GM21723 (cell line): ENCODE measurements at regions not wholly inside any gene's neighbourhood (a gene's known extent, or its start where the extent isn't known, plus 50 kb on each side); places are given as distances from the start of the nearest gene placed in this dataset.
"Not testable (repeated sequence)": the region's sequence is repeated elsewhere in the genome, so short reads cannot be mapped to it uniquely, and the experiment has no call there.

Source experiments
- ATAC-seq: cut with Tn5 transposase; IDR thresholded peaks from one replicate; pipeline ENCODE4 v1.9.1; 2021; ENCODE audit warnings: mild to moderate bottlenecking, moderate library complexity; ENCODE audit not compliant: unreplicated experiment

GRCh38 chr6:85887461-85887860 lies 244.8 kb upstream of the SYNCRIP start:
- ATAC-seq = no peak

GRCh38 chr6:85868685-85869084 lies 226.0 kb upstream of the SYNCRIP start:
- ATAC-seq = no peak

- ATAC-seq = no peak
These were observed 224.9 kb upstream of the SYNCRIP start for GRCh38 chr6:85867595-85867994.

DNA sequence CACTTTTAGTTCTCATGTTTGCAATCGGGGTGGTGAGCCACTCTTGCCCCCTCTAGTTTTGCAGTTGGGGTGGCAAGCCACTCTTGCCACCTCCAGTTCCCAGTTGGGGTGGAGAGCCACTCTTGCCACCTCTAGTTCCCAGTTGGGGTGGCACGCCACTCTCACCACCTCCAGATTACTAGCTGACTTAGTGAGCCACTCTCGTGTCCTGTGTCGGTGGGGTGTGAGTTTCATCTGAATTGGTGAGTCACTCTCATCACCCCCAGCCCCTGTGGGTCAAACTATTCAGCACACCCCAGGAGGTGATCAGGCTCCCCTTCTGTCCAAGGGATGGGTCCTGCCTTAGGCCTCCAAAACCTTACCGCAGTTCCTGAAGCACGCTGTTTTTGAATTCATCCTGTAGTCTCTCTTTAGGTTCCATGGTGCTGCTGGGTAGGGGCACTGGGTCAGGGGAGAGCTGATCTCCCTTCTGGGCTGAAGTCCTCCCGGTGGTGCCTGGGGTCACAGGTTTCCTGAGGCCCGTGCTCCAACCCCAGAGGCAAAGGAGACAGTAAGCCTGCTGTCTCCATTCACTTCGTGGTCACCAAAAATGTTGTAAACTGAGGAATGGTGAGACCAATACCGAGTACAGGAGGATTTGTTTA lies 224.2 kb upstream of the SYNCRIP start:
- ATAC-seq = no peak

GRCh38 chr6:85866370-85866730 lies 223.7 kb upstream of the SYNCRIP start:
- ATAC-seq = no peak

DNA sequence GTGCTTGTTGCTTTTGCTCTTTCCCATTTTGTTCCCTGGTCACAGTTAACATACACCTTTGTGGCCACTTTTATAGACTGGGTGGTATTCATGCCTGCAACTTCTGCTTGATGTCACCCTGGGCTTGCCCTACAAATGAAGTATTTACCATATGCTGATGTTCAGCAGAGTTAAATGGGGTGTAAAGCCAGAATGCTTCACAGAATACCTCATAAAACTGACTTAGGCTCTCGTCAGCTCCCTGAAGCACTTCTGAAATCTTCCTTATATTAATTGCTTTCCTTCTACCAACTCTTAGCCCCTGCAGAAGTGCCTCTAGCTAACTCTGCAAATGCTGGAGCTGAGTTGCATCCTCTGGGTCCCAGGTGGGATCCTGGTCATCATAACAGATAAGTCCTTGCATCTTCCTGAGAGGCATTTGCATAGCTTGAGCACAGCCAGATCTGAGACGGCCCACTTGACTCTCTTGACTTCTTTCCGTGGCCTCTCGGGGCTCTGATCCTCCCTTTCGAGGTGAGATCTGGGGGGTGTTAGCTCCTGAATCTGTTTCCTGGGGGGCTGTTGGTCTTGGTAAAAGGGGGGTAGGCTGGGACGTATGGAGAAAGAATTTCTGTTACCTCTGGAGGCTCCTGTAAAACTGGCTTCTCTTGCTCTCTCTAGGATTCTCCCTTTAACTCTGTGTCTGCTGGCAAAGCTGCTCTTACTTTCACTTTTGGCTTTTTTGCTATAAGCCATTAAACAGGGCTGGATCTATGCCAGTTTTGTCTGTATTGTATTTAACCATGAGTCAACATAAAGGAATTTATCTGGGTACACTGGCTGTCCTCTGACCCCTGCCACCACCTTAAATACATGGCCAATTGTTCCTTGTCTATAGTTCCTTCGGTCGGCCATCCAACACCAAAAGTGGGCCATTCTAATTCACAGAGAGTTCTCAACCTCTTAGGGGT lies 223.0 kb upstream of the SYNCRIP start:
- peak; percentile 72 for ATAC-seq

GRCh38 chr6:85864453-85865401 lies 222.0 kb upstream of the SYNCRIP start:
- no peak for ATAC-seq

GRCh38 chr6:85856235-85856634 lies 213.5 kb upstream of the SYNCRIP start:
- ATAC-seq = no peak

GRCh38 chr6:85838351-85839119 lies 195.8 kb upstream of the SYNCRIP start:
- not testable (repeated sequence) for ATAC-seq

DNA sequence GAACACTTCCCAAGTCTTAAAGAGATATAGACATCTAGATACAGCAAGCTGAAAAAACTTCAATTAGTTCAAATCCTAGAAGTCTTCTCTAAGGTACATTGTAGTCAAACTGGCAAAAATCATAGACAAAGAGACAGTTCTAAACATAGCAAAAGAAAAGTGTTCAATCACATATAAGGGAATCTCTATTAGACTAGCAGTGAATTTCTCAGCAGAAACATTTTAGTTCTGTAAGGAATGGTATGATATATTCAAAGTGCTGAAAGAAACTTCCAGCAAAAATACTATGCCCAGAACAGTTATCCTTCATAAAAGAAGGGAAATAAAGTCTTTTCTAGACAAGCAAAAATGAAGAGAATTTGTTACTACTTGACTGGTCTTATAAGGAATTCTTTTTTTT lies 186.3 kb upstream of the SYNCRIP start:
- ATAC-seq = no peak

GRCh38 chr6:85826997-85827396 lies 184.3 kb upstream of the SYNCRIP start:
- no peak for ATAC-seq

DNA sequence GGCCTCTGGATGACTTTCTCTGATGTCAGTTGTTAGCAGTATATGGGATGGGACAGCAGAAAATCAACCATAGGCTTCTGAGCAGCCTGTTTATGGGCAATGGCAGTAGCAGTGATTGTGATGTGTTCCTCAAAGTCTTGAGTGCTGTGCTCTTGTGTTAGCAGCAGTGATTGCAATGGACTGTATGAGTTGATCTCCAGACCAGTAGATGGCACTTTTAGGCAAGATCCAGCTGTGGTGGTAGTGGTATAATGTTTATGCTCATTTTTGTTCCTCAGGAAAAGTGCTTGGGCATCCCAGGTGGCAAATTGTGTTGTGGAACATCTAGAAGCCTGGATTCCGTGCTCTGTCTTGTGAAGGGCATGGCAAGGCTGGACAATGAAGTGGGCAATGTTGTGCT lies 181.6 kb upstream of the SYNCRIP start:
- ATAC-seq = no peak

- ATAC-seq = peak; percentile 60
These were observed 167.9 kb upstream of the SYNCRIP start for GRCh38 chr6:85810558-85810957.

- no peak for ATAC-seq
These were observed 161.0 kb upstream of the SYNCRIP start for GRCh38 chr6:85803721-85804120.

- no peak for ATAC-seq
These were observed 159.5 kb upstream of the SYNCRIP start for GRCh38 chr6:85802162-85802561.

DNA sequence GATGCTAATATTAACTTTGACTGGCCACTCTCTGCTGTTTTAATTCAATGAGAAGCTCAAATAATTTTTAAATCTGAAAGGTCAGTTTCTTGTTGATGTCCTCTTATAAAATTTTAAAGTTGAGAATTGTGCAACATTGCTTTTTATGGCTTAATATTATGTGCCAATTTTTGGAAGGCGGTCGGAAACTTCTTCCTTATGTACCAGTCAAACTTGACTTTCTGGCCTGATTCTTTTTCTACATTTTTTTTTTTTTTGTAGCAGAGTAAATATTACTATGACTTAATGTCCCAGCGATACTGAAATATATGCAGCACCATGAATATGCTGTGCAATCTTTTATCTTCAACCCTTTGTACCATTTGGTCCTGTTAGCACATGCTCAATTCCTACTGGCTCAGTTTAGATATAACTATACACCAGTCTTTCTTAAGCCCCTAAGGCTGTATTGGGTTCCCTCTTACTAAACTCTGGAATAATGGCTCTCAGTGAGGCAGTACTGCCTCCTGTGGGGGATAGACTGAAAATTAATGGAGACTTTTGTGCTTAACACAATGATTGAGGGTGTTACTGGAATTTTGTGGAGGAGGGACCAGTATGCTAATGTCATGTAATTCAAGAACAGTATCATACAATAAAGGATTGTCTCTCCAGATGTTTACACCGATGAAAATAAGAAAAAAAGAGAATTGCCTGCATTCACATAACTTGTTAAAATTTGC lies 156.4 kb upstream of the SYNCRIP start:
- ATAC-seq = no peak

- no peak for ATAC-seq
These were observed 155.3 kb upstream of the SYNCRIP start for GRCh38 chr6:85797993-85798392.

- ATAC-seq = no peak
These were observed 153.3 kb upstream of the SYNCRIP start for GRCh38 chr6:85795945-85796344.

DNA sequence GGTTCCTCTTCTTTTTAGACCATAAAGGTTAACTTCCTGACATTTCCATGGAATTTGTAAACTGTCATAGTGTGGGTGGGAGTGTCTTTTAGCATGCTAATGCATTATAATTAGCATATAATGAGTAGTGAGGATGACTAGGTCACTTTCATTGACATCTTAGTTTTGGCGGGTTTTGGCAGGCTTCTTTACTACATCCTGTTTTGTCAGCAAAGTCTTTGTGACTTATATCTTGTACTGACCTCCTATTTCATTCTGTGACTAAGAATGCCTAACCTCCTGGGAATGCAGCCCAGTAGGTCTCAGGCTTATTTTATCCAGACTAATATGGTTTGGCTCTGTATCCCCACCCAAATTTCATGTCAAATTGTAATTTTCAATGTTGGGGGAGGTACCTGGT lies 149.6 kb upstream of the SYNCRIP start:
- ATAC-seq = no peak

DNA sequence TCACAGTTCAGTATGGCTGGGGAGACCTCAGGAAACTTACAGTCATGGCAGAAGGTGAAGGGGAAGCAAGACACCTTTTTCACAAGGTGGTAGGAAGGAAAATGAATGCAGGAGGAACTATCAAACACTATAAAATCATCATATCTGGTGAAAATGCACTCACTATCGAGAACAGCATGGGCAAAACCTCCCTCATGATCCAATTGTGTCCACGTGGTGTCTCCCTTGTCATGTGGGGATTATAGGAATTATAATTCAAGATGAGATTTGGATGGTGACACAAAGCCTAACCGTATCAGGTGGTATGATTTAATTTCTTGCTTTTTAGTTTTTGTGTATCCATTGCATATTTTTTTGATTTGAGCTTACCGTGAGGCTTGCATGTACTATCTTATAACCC lies 133.2 kb upstream of the SYNCRIP start:
- no peak for ATAC-seq
